ENCODE measurements at regions not wholly inside any gene's neighbourhood (a gene's known extent, or its start where the extent isn't known, plus 50 kb on each side); places are given as distances from the start of the nearest gene placed in this dataset.

GRCh38 chr4:103938488-103938887, 218.7 kb upstream of the TACR3 start:
- no peak for TF ChIP-seq ZNF274 (IDR thresholded peaks at IDR 0.05; ENCODE audit: low read depth, low read length)
- no peak for TF ChIP-seq YY1 (IDR thresholded peaks at IDR 0.05; ENCODE audit: insufficient read depth, insufficient read length)

All from NT2/D1 (cell line).